ENCODE measurements at regions not wholly inside any gene's neighbourhood (a gene's known extent, or its start where the extent isn't known, plus 50 kb on each side); places are given as distances from the start of the nearest gene placed in this dataset.
"Not testable (repeated sequence)": the region's sequence is repeated elsewhere in the genome, so short reads cannot be mapped to it uniquely, and the experiment has no call there.

- no peak for DNase-seq
Observed at GRCh38 chr7:69389216-69389615, 209.1 kb upstream of the AUTS2 start.

- not testable (repeated sequence) for DNase-seq
Observed at GRCh38 chr7:69393912-69394311, 204.4 kb upstream of the AUTS2 start.

GRCh38 chr7:69395061-69395714, 203.1 kb upstream of the AUTS2 start:
- no peak for DNase-seq

GRCh38 chr7:69398986-69399385, 199.3 kb upstream of the AUTS2 start:
- no peak for DNase-seq

- DNase-seq, result no peak
Observed at GRCh38 chr7:69399401-69399800, 198.9 kb upstream of the AUTS2 start.

GRCh38 chr7:69402696-69403095, 195.6 kb upstream of the AUTS2 start:
- DNase-seq, result no peak

- DNase-seq, result no peak
Observed at GRCh38 chr7:69403169-69403568, 195.1 kb upstream of the AUTS2 start.

GRCh38 chr7:69411018-69411417, 187.3 kb upstream of the AUTS2 start:
- DNase-seq, result no peak

GRCh38 chr7:69411466-69411865, 186.8 kb upstream of the AUTS2 start:
- DNase-seq, result no peak

- DNase-seq, result no peak
Observed at GRCh38 chr7:69412331-69413146, 185.7 kb upstream of the AUTS2 start.

GRCh38 chr7:69414555-69414954, 183.7 kb upstream of the AUTS2 start:
- DNase-seq, result no peak

GRCh38 chr7:69418869-69419670, 179.2 kb upstream of the AUTS2 start:
- DNase-seq, result no peak

GRCh38 chr7:69419934-69420333, 178.3 kb upstream of the AUTS2 start:
- DNase-seq, result no peak

GRCh38 chr7:69422574-69422985, 175.7 kb upstream of the AUTS2 start:
- DNase-seq, result no peak

GRCh38 chr7:69426705-69427104, 171.6 kb upstream of the AUTS2 start:
- no peak for DNase-seq

GRCh38 chr7:69428089-69428488, 170.2 kb upstream of the AUTS2 start:
- DNase-seq, result no peak

GRCh38 chr7:69429911-69430383, 168.3 kb upstream of the AUTS2 start:
- no peak for DNase-seq

- no peak for DNase-seq
Observed at GRCh38 chr7:69430384-69431021, 167.8 kb upstream of the AUTS2 start.

GRCh38 chr7:69431626-69432025, 166.6 kb upstream of the AUTS2 start:
- DNase-seq, result no peak

GRCh38 chr7:69432276-69432675, 166.0 kb upstream of the AUTS2 start:
- DNase-seq, result not testable (repeated sequence)

- no peak for DNase-seq
Observed at GRCh38 chr7:69433081-69433480, 165.2 kb upstream of the AUTS2 start.

- DNase-seq, result no peak
Observed at GRCh38 chr7:69434398-69434815, 163.9 kb upstream of the AUTS2 start.

- DNase-seq, result no peak
Observed at GRCh38 chr7:69435711-69436110, 162.6 kb upstream of the AUTS2 start.

All from activated T-cell treated with anti-CD3 and anti-CD28 coated beads for 4 hours (primary cell).